Activated B cell treated with CpG ODN at 0.5 μM for 24 hours (primary cell): ENCODE measurements at regions not wholly inside any gene's neighbourhood (a gene's known extent, or its start where the extent isn't known, plus 50 kb on each side); places are given as distances from the start of the nearest gene placed in this dataset.
"Not testable (repeated sequence)": the region's sequence is repeated elsewhere in the genome, so short reads cannot be mapped to it uniquely, and the experiment has no call there.

Source experiments
- ATAC-seq: fragments of 200-7000 bp; cut with Tn5 transposase; one replicate; pipeline ENCODE4 v1.10.0; 2021; ENCODE audit warnings: low read depth, mild to moderate bottlenecking, moderate library complexity
- CTCF ChIA-PET: fragments of 350-600 bp; sonication (Branson Sonifier 250); formaldehyde crosslinking; loops from one replicate; lab custom pipeline; 2021; ENCODE audit warnings: antibody characterized with exemption; lab: Charles Lee
- POLR2A ChIA-PET: fragments of 350-600 bp; sonication (Branson Sonifier 250); formaldehyde crosslinking; loops from one replicate; lab custom pipeline; 2021; ENCODE audit warnings: antibody characterized with exemption; lab: Charles Lee
- DNase-seq: peaks from one replicate; pipeline ENCODE4 v3.0.0; 2022
- H3K27ac Mint-ChIP-seq: one replicate; pipeline ENCODE4 v1.8.0; 2020; ENCODE audit warnings: mixed read lengths
- H3K27me3 Mint-ChIP-seq: one replicate; pipeline ENCODE4 v1.8.0; 2021; ENCODE audit warnings: mixed read lengths
- H3K36me3 Mint-ChIP-seq: one replicate; pipeline ENCODE4 v1.8.0; 2021; ENCODE audit warnings: low read depth, mixed read lengths
- H3K4me1 Mint-ChIP-seq: one replicate; pipeline ENCODE4 v1.8.0; 2021; ENCODE audit warnings: mixed read lengths
- H3K4me3 Mint-ChIP-seq: one replicate; pipeline ENCODE4 v1.8.0; 2020; ENCODE audit warnings: mild to moderate bottlenecking, mixed read lengths
- H3K9me3 Mint-ChIP-seq: one replicate; pipeline ENCODE4 v1.8.0; 2020; ENCODE audit warnings: mixed read lengths
- intact Hi-C: fragments of 100-400 bp; cut with micrococcal nuclease; formaldehyde crosslinking; loops from one replicate; pipeline ENCODE4 v1.15.1; 2024
- TF ChIP-seq, protein P1 (sequence below): fragments of 200-600 bp; IDR thresholded peaks from one replicate; pipeline ENCODE4 v1.8.0; 2022; ENCODE audit warnings: antibody characterized with exemption, mild to moderate bottlenecking

DNA sequence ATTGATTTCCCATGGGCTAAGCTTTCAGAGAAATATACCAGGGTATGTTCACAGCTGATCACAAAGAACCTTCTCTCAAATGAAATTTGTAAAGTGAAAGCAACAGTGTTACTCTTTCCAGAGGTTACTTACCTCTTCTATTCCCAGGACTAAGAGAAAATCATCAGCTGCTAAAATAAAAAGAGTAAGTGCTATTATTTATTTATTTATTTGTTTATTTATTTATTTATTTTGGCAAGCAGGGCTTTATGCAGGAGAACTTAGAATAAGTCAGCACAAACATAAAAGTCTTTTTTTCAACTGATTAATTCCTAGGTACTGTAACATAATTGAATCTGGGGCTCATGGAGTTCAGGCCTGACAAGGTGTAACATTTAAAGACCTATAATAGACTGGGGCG, 93.9 kb upstream of the SYT10 start:
- intact Hi-C loops = no loop called here
- Mint-ChIP-seq H3K27ac (no peak overlapping the region), H3K9me3 (no peaks in the 10 kb centered on the region), H3K36me3 (no peaks in the 10 kb centered on the region), H3K4me1 (no peaks in the 10 kb centered on the region), H3K27me3 (no peaks in the 10 kb centered on the region), H3K4me3 (no peak overlapping the region)
- CTCF ChIA-PET = no interaction called here
- ATAC-seq (no peak), DNase-seq (no peak)
- TF ChIP-seq, protein P1, sequence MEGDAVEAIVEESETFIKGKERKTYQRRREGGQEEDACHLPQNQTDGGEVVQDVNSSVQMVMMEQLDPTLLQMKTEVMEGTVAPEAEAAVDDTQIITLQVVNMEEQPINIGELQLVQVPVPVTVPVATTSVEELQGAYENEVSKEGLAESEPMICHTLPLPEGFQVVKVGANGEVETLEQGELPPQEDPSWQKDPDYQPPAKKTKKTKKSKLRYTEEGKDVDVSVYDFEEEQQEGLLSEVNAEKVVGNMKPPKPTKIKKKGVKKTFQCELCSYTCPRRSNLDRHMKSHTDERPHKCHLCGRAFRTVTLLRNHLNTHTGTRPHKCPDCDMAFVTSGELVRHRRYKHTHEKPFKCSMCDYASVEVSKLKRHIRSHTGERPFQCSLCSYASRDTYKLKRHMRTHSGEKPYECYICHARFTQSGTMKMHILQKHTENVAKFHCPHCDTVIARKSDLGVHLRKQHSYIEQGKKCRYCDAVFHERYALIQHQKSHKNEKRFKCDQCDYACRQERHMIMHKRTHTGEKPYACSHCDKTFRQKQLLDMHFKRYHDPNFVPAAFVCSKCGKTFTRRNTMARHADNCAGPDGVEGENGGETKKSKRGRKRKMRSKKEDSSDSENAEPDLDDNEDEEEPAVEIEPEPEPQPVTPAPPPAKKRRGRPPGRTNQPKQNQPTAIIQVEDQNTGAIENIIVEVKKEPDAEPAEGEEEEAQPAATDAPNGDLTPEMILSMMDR = no peak
- POLR2A ChIA-PET = no interaction called here

DNA sequence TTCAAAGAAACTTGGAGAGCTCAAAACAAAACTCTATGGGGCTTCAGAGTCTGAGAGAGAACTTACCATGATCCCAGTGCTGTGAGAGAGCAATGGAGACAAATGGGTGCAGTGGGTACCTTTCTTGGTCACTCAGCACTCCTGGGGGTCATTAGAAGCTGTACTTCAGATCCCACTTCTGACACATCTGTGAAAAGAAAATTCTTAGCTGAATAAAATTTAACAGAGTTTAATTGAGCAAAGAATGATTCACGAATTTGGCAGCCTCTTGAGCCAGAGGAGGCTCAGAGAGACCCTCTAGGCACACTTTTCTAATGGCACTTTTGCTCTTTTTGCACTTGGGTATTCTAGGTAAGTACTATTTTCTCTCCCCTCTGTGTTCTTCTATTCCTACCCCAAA, 96.8 kb upstream of the SYT10 start:
- intact Hi-C loops = no loop called here
- no peaks in the 10 kb centered on the region for H3K27me3 Mint-ChIP-seq
- ATAC-seq = no peak
- CTCF ChIA-PET = no interaction called here
- no peak overlapping the region for H3K4me3 Mint-ChIP-seq
- no peaks in the 10 kb centered on the region for H3K36me3 Mint-ChIP-seq
- TF ChIP-seq, protein P1 = no peak
- no peak for DNase-seq
- H3K9me3 Mint-ChIP-seq = peaks cover 5% of the 10 kb centered on the region
- H3K4me1 Mint-ChIP-seq = no peaks in the 10 kb centered on the region
- POLR2A ChIA-PET = no interaction called here
- H3K27ac Mint-ChIP-seq = no peak overlapping the region

DNA sequence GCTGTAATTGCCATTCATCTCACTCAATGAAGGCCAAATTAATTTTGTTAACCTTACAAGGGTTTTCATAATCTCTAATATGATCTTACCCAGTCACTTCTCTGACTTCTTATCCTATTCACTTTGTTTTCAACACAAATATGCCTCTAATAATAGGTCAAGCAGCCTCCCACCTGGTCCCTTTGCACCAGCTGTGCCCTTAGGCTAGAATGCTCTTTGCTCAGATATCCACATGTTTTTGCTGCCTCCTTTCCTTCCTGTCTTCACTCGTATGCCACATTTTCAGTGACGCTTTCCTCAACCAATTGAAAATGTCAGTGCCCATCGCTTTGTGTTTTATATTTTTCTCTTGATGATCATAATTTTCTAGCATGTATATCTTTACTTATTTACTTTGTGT, 106.4 kb upstream of the SYT10 start:
- Mint-ChIP-seq H3K4me3 (no peak overlapping the region), H3K27me3 (no peaks in the 10 kb centered on the region), H3K36me3 (no peaks in the 10 kb centered on the region), H3K4me1 (no peaks in the 10 kb centered on the region), H3K9me3 (peaks cover 13% of the 10 kb centered on the region), H3K27ac (no peak overlapping the region)
- no peak for ATAC-seq
- no peak for DNase-seq
- ChIA-PET POLR2A (no interaction called here), CTCF (no interaction called here)
- intact Hi-C loops = no loop called here
- TF ChIP-seq, protein P1 = no peak

GRCh38 chr12:33547084-33547483, 107.5 kb upstream of the SYT10 start:
- no peak for ATAC-seq
- H3K9me3 Mint-ChIP-seq = peaks cover 10% of the 10 kb centered on the region

DNA sequence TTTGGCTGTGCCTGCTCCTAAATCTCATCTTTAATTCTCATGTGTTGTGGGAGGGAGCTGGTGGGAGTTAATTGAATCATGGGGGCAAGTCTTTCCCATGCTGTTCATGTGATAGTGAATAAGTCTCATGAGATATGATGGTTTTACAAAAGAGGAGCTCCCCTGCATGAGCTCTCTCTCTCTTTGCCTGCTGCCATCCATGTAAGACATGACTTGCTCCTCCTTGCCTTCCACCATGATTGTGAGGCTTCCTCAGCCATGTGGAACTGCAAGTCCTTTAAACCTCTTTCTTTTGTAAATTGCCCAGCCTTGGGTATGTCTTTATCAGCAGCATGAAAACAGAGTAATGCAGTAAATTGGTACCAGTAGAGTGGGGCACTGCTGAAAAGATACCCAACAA, 110.6 kb upstream of the SYT10 start:
- peaks cover 10% of the 10 kb centered on the region for H3K9me3 Mint-ChIP-seq
- H3K4me1 Mint-ChIP-seq, H3K27me3 Mint-ChIP-seq, DNase-seq, CTCF ChIA-PET, H3K27ac Mint-ChIP-seq, H3K4me3 Mint-ChIP-seq, intact Hi-C loops, H3K36me3 Mint-ChIP-seq, POLR2A ChIA-PET, ATAC-seq: not testable (repeated sequence)

More at GRCh38 chr12:33547084-33547483, 107.5 kb upstream of the SYT10 start:
- DNase-seq = no peak
- TF ChIP-seq, protein P1 = no peak
- Mint-ChIP-seq H3K27me3 (no peaks in the 10 kb centered on the region), H3K36me3 (no peaks in the 10 kb centered on the region), H3K27ac (no peak overlapping the region), H3K4me1 (no peaks in the 10 kb centered on the region), H3K4me3 (no peak overlapping the region)
- ChIA-PET CTCF (no interaction called here), POLR2A (no interaction called here)
- intact Hi-C loops = no loop called here

- CTCF ChIA-PET = no interaction called here
- TF ChIP-seq, protein P1 = no peak
- DNase-seq = no peak
- ATAC-seq = no peak
- intact Hi-C loops = no loop called here
- Mint-ChIP-seq H3K4me1 (no peaks in the 10 kb centered on the region), H3K36me3 (no peaks in the 10 kb centered on the region), H3K27me3 (no peaks in the 10 kb centered on the region), H3K4me3 (no peak overlapping the region), H3K9me3 (peaks cover 10% of the 10 kb centered on the region), H3K27ac (no peak overlapping the region)
- POLR2A ChIA-PET = no interaction called here
Observed at GRCh38 chr12:33551006-33551405, 111.4 kb upstream of the SYT10 start.
